ENCODE measurements at regions not wholly inside any gene's neighbourhood (a gene's known extent, or its start where the extent isn't known, plus 50 kb on each side); places are given as distances from the start of the nearest gene placed in this dataset.

GRCh38 chr18:41227993-41228392, 727.0 kb upstream of the PIK3C3 start:
- Histone ChIP-seq H3K27ac (no peak overlapping the region), H3K4me3 (no peak overlapping the region), H3K4me1 (ENCODE audit: insufficient read depth) (no peaks in the 10 kb centered on the region), H3K36me3 (no peaks in the 10 kb centered on the region), H3K27me3 (no peaks in the 10 kb centered on the region), H3K9me3 (no peaks in the 10 kb centered on the region)
- intact Hi-C loops (cut with DNase I), result no loop called here
- 78 to 95% (median 81%) methylated on average over 1 of the region's 1 CpG for WGBS, 3 donors
- TF ChIP-seq POLR2A (IDR thresholded peaks at IDR 0.05), result no peak
- TF ChIP-seq CTCF (IDR thresholded peaks at IDR 0.05), result no peak
- no peak for TF ChIP-seq EP300 (IDR thresholded peaks at IDR 0.05)
- DNase-seq, result no peak

- Histone ChIP-seq H3K4me3 (no peak overlapping the region), H3K9me3 (no peaks in the 10 kb centered on the region), H3K4me1 (ENCODE audit: insufficient read depth) (no peaks in the 10 kb centered on the region), H3K27me3 (no peaks in the 10 kb centered on the region), H3K36me3 (no peaks in the 10 kb centered on the region), H3K27ac (no peak overlapping the region)
- no peak for TF ChIP-seq EP300 (IDR thresholded peaks at IDR 0.05)
- TF ChIP-seq POLR2A (IDR thresholded peaks at IDR 0.05), result no peak
- no peak for TF ChIP-seq CTCF (IDR thresholded peaks at IDR 0.05)
- 92 to 93% (median 92%) methylated on average over 4 of the region's 4 CpGs for WGBS, 3 donors
- DNase-seq, result no peak
- intact Hi-C loops (cut with DNase I), result no loop called here
These were observed 728.1 kb upstream of the PIK3C3 start for GRCh38 chr18:41226911-41227310.

- intact Hi-C loops (cut with DNase I), result no loop called here
- Histone ChIP-seq H3K4me1 (ENCODE audit: insufficient read depth) (no peaks in the 10 kb centered on the region), H3K36me3 (no peaks in the 10 kb centered on the region), H3K27ac (no peak overlapping the region), H3K4me3 (no peak overlapping the region), H3K9me3 (no peaks in the 10 kb centered on the region), H3K27me3 (no peaks in the 10 kb centered on the region)
- 50 to 76% (median 57%) methylated on average over 1 of the region's 1 CpG for WGBS, 3 donors
- DNase-seq, result no peak
- TF ChIP-seq CTCF (IDR thresholded peaks at IDR 0.05), result no peak
- TF ChIP-seq EP300 (IDR thresholded peaks at IDR 0.05), result no peak
- TF ChIP-seq POLR2A (IDR thresholded peaks at IDR 0.05), result no peak
These were observed 728.8 kb upstream of the PIK3C3 start for GRCh38 chr18:41226186-41226585.

- Histone ChIP-seq H3K9me3 (no peaks in the 10 kb centered on the region), H3K4me3 (no peak overlapping the region), H3K27me3 (no peaks in the 10 kb centered on the region), H3K27ac (no peak overlapping the region), H3K36me3 (no peaks in the 10 kb centered on the region), H3K4me1 (ENCODE audit: insufficient read depth) (no peaks in the 10 kb centered on the region)
- intact Hi-C loops (cut with DNase I), result no loop called here
- DNase-seq, result no peak
- TF ChIP-seq EP300 (IDR thresholded peaks at IDR 0.05) (no peak), CTCF (IDR thresholded peaks at IDR 0.05) (no peak), POLR2A (IDR thresholded peaks at IDR 0.05) (no peak)
- WGBS, 3 donors, result 16 to 35% (median 22%) methylated on average over 4 of the region's 4 CpGs
These were observed 738.6 kb upstream of the PIK3C3 start for GRCh38 chr18:41216341-41217003.

Data from ovary (tissue), 7 donors.